Ovary (tissue), 3 donors: ENCODE measurements at regions not wholly inside any gene's neighbourhood (a gene's known extent, or its start where the extent isn't known, plus 50 kb on each side); places are given as distances from the start of the nearest gene placed in this dataset.

ENCODE experiments used
- POLR2A ChIP-seq: fragments of 450-650 bp; IDR thresholded peaks from one replicate; pipeline ENCODE4 v1.6.1; 2017; ENCODE audit warnings: antibody characterized with exemption, mild to moderate bottlenecking, moderate library complexity
- TF ChIP-seq, protein P1 (sequence below), 3 donors: fragments of 450-650 bp in 2 of 3; fragments of 200-600 bp in 1 of 3; IDR thresholded peaks; one replicate each; pipeline versions ENCODE4 v1.5.1 to v1.8.0; 2016 to 2022; ENCODE audit warnings: antibody characterized with exemption in 3 of 3, mild to moderate bottlenecking in 1 of 3
- donor health status: DM: no; HTN: no; CAD: no.

DNA sequence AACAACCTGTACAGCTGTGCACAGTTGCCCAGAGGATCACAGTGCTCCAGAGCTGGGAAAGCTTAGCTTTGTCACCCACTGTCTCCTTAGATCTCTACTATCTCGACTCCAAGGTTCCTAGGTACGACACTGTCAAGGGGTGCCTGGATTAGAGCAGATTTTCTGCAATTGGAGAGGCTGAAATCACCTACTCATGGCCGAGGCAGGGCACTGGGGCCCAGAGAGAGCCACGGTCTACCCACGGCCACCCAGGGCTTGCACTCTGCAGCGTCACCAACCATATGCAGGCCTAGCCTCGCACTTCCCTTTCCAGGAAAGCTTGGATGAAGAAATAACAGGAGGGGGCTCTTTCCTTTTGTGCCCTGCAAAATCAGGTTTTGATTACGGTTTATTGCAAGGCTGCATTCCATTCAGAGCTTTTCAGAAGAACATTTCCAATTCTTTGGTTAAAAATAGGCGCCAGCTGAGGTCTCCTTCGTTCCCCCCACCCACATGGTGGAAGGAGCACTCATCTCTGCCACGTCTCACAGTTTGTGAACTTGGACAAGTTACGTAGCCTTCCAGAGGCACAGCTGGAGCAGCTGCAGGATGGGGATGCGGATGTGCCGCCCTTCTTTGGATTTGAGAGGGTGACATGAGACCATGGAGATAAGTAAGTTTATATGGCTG is 80.0 kb downstream of the IRX5 start:
- no peak for TF ChIP-seq POLR2A
- TF ChIP-seq, protein P1, sequence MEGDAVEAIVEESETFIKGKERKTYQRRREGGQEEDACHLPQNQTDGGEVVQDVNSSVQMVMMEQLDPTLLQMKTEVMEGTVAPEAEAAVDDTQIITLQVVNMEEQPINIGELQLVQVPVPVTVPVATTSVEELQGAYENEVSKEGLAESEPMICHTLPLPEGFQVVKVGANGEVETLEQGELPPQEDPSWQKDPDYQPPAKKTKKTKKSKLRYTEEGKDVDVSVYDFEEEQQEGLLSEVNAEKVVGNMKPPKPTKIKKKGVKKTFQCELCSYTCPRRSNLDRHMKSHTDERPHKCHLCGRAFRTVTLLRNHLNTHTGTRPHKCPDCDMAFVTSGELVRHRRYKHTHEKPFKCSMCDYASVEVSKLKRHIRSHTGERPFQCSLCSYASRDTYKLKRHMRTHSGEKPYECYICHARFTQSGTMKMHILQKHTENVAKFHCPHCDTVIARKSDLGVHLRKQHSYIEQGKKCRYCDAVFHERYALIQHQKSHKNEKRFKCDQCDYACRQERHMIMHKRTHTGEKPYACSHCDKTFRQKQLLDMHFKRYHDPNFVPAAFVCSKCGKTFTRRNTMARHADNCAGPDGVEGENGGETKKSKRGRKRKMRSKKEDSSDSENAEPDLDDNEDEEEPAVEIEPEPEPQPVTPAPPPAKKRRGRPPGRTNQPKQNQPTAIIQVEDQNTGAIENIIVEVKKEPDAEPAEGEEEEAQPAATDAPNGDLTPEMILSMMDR (IDR thresholded peaks at IDR 0.05), result no peak
